ENCODE measurements at regions not wholly inside any gene's neighbourhood (a gene's known extent, or its start where the extent isn't known, plus 50 kb on each side); places are given as distances from the start of the nearest gene placed in this dataset.

GRCh38 chr2:236348279-236348678 lies 84.1 kb upstream of the ASB18 start:
- TF ChIP-seq CTCF (IDR thresholded peaks at IDR 0.05) (no peak), POLR2A (IDR thresholded peaks at IDR 0.05) (no peak), POLR2AphosphoS5 (IDR thresholded peaks at IDR 0.05) (no peak)

All from sigmoid colon (tissue), 4 donors.